Stimulated activated CD8-positive, alpha-beta memory T cell treated with anti-CD3 and anti-CD28 coated beads, Interleukin-7, amount 100 ng/mL, for 24 hours (primary cell): ENCODE measurements at regions not wholly inside any gene's neighbourhood (a gene's known extent, or its start where the extent isn't known, plus 50 kb on each side); places are given as distances from the start of the nearest gene placed in this dataset.

ENCODE experiments used
- DNase-seq: peaks from one replicate; pipeline ENCODE4 v3.0.0-alpha.2; 2020; ENCODE audit warnings: low read depth

DNA sequence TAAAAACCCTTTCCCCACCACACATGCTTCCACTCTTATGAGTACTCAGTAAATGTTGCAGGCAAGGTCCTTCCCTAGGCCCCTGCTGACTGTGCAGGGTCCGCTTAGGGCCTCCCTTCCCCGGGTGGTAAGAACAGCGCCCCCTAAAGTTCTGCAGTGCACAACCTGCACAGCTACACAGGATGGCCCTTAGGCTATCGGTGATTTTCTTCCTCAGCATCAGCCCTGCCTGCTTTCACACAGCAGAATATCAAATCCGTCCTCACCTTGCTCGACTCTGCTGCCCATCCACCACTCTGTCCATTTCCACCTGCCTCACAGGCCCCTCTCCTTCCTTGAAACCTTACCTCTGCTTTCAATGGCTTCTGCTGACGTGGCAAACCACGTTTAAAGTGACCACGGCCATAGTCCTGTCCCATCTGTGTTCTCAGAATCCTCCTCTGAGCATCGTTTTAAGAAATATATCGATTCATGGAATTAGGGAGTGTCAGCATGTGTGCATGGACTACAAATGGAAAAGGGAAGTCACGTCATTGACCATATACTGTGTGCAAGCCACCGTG is 51.4 kb upstream of the TMEM132E start:
- DNase-seq = no peak

DNA sequence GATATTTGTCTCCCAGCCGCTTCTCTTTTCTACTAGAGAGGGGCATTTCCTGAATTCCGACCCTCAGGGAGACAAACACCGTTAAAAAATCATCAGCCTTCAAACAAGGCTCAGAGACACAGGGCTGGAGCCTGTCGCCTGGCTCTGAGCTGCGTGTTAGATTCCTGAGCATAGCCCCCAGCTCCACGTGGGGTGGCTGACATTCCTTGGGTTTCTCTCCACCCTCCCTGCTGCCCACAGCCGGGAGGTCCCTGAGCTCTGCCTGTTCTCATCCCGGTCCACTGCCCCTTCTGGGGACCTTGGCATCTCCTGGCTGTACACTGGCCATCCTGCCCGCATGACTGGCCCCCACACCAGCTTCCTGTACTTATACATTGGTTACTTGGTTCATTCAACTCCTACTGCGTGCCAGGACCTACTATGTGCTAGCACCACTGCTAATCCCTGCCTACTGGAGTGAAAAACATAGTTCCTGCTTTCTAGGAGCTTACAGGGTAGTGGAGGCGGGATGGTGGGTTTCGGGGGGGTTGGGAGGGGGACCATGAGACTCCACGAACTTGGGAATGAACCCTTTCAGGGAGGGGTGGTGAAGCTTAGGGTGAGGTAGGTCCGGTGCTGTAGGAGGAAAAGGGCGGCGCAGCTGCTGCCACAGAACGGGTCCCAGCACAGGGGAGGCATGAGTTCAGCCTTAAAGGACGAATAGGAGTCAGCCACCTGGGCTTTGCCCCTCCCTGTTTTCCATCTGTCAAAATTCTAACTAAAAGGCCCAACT is 52.1 kb upstream of the TMEM132E start:
- DNase-seq = no peak

DNA sequence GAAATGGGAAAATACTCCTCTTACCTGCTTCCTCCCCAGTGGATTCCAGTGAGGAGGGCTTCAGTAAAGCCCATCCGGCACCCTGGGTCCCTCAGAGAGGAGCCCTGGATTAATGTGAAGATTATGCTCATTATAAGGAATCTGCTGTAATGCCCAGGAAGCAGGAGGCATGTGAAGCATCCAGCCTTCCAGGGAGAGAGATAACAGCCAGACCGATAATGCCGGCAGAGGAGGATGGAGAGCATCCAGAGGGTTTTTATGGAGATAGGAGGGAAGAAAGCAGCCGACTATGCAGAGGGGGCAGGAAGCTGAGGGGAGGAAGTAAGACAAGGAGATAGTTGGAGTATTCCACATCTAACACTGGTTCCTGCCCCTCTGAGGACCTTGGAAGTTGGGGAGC is 53.7 kb upstream of the TMEM132E start:
- DNase-seq = no peak

DNA sequence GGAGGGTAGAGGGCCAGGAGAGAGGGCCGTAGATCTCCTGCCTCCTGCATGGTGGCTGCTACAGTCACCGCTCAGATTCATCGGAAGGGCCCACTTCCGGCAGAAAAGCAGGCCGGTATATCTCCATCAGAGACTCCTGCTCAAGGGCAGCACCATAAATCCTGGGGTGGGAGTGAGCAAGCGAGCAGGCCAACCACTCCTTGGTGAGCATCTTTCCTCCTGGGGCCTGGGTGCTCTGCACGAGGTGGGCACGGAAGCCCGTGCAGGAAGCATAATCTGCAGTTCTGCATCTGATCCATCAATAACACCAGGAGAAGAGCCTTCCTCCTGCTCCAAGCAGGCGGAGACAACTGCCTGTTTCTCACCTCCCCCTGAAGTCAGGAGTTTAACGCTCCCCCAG is 57.4 kb upstream of the TMEM132E start:
- DNase-seq = no peak

DNA sequence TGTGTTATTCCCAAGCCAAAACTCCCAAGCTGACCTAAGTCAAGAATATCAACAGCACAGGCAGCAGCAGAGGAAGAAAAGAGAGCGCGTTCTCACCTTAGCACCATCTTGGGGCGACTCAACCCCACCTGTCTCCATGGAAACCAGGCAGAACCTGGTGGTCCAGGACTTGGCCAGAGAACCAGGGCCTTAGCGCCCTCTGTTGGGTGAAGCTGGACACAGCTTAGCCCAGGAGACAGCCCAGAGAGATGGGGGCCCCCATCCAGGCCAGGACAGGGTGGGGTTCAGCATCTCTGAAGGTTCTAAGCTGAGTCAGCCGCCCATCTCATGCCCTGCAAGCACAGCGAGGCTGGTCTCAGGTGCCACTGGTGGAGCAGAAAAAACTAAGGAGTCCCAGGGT is 60.1 kb upstream of the TMEM132E start:
- no peak for DNase-seq

DNA sequence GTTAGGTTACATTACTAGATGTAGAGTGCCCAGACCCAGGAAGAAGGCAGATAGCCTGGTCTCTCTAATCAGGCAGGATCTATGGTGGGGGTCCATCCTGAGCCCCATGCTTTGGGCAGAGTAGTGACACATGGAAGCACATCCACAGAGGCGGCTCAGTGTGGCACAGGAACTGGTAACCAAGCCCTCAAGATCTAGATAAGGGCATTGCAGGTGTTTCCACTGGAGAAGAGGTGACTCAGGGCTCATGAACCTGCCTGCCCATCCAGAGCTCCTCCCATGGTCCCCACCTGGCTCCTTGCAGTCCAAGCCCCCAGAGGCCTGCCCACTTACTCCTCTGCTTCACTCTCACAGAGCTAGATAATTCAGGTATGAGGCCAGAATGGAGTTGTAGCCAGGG is 62.0 kb upstream of the TMEM132E start:
- DNase-seq = no peak

DNA sequence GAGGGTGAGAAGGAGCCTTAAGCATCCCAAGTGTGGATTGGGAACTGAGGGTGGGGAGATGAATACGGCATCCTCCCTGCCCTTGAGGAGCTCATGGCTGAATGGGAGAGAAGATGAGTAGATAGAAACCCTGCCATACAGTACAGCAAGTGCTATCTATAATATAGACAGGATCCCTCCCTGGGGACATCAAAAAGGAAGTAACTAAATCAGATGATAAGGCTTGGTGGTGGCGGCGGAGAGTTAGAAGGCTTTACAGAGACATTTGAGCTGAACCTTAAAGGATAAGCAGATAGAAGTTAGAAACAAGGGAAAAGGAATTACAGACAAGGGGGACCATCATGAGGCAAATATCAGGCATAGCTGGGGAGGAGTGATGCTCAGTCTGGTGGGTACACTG is 67.5 kb upstream of the TMEM132E start:
- no peak for DNase-seq

DNA sequence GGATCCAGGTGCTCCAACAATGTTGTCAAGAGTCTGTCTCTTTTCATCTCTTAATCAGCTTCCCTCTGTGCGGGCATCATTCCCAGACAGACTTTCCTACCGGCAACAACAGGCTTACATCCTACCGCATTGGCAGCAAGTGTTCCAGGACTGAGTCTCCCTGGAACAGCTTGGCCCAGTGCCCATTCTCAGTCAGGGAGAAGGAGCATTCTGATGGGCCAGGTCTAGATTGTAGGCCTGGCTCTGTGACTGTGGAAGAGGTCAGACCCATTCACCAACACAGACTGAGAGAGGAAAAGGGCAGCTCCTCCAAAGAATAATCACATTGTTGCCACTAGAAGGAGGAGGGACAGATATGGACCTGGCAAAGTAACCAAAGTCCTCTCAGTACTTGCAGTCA is 68.1 kb upstream of the TMEM132E start:
- DNase-seq = no peak

DNA sequence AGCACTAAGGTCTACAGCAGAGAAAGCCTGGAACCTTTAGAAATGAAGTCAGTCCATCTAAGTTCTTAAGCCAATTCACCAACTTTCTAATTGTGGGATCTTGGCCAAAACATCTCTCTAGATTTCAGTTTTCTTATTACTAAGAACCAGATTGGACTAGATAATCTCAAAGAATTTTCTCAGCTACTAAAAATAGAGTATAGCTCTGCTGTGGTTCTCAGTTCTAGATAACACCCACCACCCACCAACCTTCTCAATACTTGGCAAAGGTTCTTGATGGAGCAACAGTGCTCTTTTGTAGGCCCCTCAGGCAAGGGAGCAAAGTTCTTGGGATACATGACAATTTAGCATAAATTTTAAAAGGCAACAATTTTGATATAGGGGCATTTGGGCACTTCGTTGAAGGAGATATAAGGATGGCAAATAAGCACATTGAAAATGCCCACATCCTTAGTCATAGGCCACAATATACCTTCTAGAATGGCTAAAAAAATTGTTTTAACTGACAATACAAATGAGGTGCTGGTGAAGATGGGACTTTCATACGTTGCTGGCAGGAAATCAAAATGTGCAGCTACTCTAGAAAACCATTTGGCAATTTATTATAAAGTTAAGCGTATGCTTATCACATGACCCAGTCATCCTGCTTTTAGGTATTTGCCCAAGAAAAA is 74.4 kb upstream of the TMEM132E start:
- no peak for DNase-seq

DNA sequence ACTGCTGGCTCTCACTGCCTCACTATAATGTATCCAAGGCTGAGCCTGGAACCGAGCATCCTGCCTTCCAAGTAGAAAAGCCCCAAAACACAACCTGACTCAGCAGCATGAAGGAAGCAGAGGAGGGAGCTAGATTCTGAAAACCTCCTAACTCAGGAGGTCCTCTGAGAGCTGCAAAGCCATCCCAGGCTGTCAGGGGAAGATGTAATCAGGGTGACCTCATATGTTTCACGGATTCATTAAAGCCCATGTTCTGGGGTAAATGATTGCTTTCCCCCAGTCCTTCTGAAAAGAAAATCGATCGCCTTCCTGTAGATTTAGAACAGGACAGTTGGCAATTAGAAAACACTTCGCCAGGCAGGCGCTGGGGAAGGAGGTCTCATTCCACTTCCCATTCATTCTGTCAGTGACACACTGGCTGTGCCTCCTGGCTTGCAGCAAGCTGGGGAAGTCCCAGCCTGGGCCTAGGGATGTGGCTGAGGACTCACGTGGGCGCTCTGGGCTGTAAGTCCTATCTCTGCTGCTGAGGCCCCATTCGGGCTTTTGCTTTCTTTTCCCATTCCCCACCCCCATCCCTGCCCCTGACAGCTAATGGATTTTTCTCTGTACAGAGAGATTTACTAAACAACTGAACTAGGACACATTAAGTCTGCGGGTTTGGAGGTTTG is 75.7 kb upstream of the TMEM132E start:
- no peak for DNase-seq

DNA sequence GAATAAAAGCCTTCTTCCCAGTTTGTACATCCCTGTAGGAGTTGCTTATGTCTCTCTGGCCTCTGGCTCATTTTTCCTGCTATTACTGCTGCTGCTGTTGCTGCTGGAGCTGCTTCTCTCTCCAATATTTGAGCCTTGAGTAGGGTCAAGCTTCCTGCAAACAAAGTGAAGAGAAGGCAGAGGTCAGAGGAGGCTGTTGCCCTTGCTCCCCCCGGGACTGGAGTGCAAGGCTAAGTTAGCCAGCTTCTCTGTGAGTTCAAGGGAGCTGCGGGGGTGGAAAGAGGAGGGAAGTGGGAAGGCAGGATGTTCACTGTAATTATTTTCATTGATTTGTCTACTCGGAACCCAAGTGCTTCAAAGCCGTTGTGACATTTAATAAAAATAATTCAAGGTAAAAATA is 77.0 kb upstream of the TMEM132E start:
- DNase-seq = no peak

DNA sequence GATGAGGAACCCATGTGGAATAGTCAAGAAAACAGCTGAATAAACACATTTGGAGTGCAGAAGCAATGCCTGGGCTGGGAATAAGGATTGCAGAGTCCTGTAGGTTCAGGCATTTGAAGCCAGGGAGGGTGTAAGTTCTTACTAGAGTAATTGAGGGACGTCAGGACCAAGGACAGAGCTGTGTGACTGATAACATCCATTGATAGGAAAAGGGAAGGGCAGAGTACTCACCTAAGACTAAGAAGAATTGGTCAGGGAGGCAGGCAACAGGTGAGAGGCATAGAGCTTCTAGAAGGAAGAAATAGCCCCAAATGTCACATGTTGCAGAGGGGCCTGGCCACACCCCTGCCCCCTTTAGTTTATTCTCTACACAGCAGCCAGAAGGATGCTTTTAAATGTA is 79.8 kb upstream of the TMEM132E start:
- DNase-seq = no peak

DNA sequence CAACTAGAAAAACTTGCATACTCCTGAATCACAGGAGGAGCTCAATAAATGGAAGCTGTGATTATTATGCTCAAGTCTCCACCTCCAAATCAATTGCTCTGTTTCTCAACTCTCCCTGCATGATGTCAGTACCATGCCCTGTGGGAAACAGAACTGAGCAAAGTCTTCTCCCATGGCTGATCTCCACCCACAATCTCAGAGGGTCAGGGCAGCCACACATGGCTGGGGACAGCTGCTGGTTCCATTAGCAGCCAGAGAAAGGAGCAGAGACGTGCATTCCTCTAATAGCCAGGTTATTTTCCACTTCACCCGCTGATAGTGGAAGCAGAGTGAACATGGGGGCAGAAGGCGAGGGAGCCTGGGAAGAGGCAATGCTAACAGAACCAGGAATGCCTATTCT is 85.5 kb upstream of the TMEM132E start:
- DNase-seq = no peak

DNA sequence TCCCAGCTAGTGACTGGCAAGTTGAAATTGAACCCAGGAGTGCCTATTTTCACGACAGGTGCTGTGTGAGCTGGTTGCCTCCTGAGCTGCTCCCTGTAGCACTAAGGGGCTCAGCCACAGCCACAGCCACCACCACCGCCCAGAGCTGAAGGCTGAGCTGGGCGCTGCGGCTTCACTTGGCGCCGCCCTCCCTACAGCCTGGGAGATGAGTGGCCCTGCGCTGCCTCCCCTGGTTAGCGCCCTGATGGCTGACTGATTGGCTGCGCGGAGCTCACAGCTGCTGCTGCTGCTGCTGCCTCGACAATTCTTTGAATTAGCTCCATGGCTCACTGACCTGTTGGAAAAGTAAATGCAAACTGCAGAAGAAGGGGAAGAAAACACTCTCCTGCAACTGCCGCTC is 91.8 kb upstream of the TMEM132E start:
- DNase-seq = no peak

DNA sequence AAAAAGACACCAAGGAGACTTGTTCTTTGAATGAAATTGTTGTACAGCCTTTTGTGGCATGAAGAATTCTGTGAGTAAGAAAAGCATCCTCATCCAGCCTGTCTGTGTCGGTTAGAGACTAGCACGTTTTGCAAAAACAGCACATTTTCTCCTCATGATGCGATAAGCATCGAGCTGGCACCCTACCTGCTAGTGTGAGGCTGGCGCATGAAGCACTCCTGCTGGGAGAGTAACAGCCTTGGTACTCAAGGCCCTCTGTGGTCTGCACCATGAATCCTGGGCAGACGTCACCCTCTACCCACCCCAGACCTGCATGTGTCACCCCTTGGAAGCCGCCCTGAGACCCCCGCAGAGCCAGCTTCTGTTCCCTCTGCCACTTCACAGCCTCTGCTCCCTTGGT is 92.6 kb upstream of the TMEM132E start:
- no peak for DNase-seq

DNA sequence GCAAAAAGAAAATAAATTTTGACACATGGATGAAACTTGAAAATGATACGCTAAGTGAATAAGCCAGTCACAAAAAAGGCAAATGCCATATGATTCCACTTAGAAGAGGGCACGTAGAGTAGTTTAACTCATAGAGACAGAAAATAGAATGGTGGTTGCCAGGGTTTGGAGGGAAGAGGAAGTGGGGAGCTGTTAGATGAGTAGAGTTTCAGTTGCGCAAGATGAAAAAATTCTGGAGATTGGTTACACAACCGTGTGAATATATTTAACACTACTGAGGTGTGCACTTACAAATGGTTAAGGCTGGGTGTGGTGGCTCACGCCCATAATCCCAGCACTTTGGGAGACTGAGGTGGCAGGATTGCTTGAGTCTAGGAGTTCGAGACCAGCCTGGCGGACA is 93.4 kb upstream of the TMEM132E start:
- no peak for DNase-seq

DNA sequence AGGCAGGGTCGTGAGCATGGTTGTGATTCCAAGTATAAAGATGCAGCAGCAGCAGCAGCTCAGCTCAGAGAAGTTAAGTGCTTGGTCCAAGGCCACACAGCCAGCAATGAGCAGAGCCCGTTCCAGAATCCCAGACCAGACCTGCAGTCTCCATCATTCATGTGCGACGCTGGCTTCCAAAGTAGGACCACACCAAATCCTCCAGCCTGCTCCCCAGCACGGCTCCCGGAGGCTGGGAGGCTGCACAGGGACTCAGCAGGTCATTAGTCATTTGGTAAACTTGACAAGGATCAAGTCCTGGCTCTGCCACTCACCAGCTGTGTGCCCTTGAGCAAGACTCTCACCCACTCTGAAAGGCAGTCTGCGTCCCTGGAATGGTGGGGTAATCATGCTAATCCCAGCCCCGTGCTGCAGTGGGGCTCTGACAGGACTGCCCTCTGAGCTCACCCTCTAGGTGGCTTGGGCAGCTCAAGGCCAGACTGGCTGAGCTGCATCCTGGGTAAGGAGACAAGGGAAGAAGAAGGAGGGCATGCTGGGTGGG is 95.1 kb upstream of the TMEM132E start:
- no peak for DNase-seq

DNA sequence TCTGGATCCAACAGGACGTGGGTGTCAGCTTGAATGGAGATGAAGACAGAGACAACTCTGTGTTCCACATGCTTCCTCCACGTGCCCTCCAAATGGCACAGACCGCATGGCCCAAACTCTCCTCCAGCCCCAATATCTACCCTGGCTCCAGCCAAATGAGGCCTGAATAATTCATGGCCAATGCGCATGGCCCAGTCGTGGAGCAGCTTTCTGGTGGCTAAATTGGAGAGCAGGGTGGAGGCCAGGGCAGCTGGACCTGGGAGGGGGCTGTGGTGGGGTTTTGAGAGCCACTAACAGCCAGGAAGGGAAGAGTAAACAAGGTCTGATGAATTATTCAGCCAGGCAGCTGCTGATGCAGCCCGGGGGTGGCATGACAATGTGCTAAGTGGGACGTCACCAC is 96.7 kb upstream of the TMEM132E start:
- no peak for DNase-seq

DNA sequence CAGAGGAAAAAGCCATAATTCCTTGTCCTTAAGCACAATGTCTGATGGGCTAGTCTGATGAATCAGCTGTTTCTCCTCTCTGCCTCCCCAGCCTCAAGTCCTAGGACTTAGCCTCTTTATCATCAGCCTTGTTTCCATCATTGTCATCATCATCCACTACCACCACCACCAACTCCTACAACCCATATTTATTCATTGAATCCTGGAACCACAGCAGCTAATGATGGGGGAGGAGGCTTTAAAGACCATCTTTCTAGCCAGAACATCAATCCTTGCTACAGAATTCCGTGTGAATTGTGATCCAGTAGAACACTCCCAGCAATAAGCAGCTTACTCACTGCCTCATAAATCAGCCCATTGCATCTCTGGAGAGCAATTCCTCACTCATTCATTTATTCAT is 97.6 kb upstream of the TMEM132E start:
- no peak for DNase-seq

DNA sequence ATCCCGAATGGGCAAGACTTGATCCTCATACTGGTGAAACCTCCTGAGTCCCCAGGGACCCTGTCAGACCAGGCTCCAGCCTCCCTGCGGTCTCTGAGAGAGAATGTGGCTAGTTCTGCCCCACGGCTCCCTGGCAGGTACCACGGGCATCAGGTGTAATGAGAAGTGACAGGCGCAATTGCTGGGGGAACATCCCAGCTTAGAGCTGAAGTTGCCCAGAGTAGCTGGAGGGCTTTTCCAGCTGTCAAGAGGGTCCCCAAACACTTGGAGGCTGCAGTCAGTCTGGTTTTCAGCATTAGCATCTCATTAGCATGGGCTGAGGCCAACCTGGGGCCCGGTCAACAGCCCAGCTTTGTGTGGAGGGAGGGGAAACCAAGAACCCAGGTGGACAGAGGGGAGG is 100.0 kb upstream of the TMEM132E start:
- DNase-seq = no peak

DNA sequence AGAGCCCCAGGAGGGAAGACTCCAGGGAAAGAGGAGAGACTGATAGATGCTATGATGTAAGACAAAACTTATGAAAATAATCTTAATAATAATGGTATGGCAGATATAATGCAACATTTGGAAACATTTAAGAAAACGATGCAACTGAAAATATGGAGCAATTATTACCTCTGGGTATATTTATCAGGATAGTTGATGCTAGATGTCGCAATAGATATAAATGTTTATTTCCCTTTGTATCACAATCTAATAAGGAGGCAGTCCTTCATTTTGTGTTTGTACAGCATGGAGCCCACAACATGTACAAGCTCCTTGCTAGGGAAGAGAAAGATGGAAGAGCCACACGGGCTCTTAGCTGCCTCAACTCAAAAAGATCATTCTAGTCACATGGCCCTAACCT is 101.1 kb upstream of the TMEM132E start:
- no peak for DNase-seq

DNA sequence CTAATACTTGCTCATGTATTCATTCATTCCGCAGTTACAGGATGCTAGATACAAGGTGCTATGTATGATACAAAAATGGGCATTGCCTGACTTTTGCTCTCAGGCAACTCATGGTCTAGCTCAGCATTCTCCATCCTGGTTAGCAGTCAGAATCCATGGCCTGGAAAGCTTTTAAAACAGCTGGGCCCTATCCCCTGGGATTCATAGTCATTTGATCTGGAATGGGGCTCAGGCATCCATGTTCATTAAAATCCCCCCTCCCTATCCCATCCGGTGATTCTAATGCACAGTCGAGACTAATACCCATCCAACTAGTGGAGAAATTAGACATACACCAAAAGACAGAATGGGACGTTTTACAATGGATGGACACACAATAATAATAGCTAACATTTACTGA is 104.1 kb upstream of the TMEM132E start:
- no peak for DNase-seq

DNA sequence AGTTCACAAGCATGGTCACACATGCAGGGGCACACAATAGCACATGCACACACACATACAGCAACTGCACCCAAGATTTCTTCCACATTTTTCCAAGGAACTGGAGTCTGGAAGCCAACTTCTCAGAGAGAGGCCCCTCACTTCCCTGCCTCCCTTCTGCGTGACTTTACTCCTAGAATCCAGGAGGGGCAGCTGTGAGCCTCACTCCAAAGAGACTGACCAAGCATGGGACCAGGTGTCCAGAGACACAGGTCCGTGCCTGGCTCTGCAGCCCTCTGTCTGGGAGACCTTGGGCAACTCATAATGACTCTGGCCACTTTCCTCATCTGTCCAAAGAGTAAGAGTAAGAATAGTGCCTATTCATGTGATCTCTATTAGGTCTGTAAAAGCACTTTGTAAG is 104.7 kb upstream of the TMEM132E start:
- no peak for DNase-seq
